NCI-H1105 treated with DMSO at 0.1 percent for 48 hours (cell line): ENCODE measurements at regions not wholly inside any gene's neighbourhood (a gene's known extent, or its start where the extent isn't known, plus 50 kb on each side); places are given as distances from the start of the nearest gene placed in this dataset.

Experiments
- DNase-seq: peaks from one replicate; lab custom pipeline; 2025; lab: John Stamatoyannopoulos, UW

DNA sequence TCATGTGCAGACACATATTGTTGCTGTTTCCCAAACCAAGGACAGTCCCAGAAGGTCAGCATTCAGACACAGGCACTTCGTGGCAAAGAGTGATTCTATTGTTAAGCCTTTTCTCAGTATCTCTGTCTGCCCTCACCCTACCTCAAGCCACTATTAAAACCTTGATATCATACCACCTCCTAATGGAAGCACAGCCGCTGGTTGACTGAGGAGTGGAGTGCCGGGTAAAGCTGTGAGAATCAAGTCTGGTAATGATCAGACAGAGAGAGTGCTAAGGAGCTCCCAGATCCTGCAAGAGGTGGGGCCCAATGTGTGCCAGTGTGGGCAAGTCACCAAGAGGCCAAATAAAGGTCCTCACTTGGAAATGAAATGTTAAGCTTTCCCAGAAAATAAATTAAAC lies 819.5 kb downstream of the BCL11A start:
- DNase-seq, result no peak

DNA sequence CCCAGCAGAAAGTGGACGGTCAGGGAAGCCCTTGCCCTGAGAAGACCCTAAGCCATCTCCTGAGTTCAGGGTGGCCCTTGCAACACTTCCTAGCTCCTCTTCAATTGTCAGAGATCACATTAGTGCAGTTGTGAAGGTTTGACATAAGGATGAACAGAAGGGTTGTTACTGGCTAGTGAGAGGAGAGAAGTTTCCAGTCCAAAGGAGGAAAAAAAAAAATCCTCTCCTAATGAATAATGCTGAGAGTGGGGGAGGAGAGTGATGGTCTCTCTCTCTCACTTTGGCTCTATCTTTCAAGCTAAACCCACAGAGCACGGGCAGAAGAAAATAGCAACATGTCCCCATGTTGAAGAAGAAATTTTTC lies 819.9 kb downstream of the BCL11A start:
- DNase-seq, result no peak

DNA sequence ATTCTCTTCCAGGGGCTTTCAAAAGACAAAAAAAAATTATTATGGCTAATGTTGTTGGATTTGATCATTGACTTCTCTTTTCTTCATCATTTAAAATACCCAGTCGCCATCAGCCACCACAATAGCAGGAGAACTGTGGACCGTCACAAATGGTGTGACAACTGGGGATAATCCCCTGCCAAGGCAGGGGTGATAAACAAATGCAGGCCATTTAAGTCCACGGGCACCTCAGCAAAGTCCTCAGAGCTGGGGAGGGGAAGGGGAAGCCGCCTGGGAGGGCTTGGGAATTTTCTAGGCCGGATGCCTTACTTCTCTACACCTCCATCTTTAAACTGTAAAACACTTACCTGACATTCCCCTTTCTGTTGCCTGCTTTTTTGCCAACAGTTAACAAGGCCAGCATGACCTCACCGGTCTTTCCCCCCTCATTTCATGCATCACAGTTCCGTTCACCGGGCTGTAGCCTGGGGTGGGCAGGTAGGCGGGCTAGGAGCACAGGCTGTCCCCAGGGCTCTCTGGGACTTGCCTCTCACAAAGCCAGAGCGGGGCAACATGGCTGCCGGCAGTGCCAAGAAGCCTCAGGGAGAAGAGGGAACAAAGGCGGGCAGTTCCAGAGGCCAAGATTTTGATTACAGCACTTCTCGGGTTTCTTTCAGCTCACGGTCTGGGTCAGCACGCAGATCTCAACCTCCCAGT lies 820.4 kb downstream of the BCL11A start:
- DNase-seq, result no peak

DNA sequence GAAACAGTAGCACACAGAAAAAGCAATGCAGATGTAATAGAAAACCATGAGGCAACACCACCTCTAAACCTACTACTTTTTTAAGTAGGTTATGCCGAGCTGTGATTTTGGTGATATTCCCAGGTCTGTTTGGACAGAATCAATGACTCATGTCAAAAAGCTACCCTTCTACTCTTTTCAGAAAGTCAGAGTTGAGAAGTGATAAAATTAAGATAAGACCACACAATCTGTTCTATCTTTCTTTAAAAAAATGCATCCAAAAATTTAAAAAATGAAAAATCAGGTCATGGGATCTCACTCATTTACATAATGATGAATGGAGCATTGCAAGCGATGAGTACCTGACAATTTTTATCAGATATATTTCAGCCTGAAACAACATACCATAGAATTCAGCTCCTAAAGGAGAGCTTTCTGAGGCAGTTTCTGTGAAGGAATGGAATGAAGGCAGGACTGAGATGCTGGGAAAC lies 826.3 kb downstream of the BCL11A start:
- no peak for DNase-seq

DNA sequence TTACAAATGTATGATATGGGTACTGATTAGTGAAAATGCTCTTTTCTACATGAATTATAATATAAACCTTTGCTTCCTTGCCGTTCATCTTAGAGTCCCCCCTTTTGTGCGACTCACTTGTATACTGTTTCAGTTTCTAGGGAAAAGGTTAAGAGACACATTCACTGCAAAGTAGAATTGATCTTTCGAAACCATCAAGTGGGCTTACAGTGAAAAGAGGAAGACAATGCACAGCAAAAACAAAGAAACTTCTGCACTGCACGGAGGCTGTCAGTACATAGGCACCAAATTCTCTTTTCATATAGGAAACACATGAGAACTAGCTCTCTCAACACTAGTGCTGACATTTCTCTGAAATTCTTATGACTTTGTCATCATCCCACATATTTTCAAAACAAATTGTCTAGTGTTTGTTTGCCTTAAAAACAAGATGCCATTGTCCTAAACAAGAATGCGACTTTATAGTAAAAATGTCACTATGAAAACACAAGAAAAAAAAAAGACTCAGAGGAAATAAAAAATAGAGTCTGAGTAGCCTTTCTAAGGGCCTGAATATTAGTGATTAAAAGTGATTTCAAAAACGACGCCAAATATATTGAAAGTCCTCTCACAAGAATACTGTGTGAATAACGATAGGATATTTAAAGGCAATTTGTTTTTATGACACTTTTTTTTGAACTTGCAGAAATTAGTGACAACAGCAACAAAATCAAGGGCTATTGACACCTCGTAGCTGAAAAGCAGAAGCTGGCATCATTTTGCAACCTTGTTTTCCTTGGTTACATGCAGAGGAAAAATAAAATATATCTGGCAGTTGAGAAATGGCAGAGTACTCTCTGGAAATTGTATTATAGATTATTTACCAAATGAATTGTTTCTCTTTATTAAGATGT lies 827.0 kb downstream of the BCL11A start:
- no peak for DNase-seq

DNA sequence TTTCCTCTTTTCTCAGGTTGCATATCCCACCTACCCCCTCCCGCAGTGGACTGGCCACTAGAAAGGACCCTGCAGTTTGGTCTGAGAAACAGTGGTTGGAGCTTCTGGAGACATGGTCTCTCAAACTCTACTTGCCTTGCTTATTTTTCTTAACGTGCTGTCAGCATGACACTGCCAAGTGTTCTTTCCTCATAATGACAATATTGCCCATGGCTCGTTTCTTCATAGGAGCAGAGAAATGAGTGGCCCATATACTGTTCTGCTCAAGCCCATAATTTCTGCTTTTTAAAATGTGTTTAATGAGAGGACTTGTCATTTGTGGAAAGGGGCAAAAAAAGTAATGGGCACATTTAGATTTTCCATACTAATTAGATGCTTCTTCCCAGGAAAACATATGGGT lies 828.7 kb downstream of the BCL11A start:
- no peak for DNase-seq

DNA sequence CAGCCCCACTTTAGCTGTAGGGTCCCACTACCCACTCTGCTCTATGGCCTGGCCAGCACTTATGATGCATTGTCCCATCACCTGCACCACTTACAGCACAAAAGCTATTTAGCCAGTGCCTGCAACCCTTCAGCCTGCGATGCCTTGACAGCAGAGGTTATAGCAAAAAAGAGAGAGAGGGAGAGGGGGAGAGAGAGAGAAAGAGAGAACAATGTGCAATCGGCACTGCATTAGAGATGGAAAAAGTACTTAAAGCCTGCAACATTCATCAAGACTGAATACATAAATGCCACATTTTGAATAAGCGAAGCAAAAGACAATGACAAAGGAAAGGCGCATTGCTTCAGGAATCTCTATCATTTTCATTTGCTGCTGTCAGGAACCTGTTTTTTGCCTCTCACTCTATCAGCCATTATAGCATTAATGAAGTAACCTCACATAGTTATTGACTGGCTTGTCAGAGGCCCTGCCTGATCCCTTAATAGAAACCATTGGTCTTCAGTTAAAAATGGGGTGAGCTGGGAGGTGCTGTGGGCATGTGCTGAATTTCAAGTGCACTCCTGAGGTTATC lies 833.1 kb downstream of the BCL11A start:
- DNase-seq, result no peak

DNA sequence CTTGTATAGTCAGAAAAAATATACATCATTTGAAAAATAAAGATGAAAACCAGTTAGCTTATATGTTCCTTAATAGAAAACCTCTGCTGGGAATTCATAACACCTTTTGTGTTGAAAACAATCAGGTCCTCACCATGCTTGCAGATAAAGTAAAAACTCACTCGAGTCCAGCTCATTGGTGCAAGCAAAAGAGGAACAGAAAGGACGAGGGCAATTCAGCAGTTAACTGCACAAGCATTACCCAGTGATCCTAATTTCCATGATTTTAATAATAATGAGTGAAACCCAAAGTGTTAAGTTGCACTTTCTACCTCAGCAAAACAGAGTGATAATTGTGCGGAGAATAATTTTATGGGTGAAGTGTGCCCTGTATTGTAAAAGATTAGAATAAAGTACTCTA lies 839.9 kb downstream of the BCL11A start:
- DNase-seq, result no peak

DNA sequence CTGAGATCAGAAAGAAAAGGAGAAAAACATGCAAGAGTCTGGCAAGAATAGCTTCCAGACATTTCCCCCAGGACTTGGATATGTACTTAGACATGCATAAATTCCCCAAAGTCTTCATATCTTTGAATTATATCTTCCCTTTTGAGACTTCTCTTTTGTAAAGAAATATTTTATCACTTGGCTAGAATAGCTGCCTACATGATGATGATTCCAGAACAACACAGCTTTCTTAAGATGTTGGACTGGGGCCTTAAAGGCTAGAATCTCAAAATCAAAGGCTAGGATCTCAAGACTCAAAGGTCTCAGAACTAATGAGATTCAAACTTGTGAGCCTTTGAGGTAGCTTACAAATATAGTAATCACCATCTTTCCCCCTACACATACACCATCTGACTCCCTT lies 842.3 kb downstream of the BCL11A start:
- DNase-seq, result no peak

DNA sequence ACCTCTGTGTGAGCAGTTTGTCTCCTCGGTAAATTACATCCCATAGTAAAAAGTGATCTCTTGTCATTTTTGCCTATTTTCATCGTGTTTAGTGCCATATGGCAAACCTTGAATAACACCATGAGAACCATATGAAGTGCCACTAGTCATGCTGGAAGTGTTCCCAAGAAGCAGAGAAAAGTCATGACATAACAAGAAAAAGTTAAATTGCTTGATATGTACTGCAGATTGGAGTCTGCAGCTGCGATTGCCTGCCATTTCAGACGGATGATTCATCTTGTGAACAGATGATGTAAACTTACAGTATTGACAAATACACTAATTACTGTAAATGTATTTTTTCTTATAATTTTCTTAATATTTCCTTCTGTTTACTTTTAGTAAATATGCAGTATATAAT lies 846.7 kb downstream of the BCL11A start:
- no peak for DNase-seq

DNA sequence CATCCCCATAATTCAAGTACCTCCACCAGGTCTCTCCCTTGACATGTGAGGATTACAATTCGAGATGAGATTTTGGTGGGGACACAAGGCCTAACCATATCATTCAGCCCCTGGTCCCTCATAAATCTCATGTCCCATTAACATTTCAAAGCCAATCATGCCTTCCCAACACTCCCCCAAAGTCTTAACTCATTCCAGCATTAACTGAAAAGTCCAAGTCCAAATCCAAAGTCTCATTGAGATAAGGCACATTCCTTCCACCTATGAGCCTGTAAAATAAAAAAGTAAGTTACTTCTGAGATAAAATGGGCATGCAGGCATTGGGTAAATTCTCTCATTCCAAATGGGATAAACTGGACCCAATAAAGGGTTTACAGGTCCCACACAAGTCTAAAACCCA lies 849.7 kb downstream of the BCL11A start:
- DNase-seq, result no peak

DNA sequence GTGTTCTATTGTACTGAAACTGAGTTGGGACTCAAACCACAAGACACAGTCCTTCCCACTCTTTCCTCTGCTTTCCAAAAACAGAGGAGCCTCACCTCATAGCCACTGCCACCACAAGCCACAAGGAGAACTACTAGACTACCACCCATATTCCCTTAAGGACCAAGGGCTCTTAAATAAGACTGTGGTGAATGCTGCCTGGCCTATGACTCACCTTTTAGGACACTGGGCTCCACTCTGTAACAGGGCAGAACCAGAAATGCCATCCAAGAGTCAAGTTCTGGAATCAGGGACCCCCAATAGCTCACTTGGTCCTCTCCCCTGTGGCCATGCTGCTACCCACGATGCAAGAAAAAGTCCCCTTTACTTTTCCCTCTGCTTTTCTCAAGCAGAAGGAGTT lies 851.4 kb downstream of the BCL11A start:
- DNase-seq, result no peak

DNA sequence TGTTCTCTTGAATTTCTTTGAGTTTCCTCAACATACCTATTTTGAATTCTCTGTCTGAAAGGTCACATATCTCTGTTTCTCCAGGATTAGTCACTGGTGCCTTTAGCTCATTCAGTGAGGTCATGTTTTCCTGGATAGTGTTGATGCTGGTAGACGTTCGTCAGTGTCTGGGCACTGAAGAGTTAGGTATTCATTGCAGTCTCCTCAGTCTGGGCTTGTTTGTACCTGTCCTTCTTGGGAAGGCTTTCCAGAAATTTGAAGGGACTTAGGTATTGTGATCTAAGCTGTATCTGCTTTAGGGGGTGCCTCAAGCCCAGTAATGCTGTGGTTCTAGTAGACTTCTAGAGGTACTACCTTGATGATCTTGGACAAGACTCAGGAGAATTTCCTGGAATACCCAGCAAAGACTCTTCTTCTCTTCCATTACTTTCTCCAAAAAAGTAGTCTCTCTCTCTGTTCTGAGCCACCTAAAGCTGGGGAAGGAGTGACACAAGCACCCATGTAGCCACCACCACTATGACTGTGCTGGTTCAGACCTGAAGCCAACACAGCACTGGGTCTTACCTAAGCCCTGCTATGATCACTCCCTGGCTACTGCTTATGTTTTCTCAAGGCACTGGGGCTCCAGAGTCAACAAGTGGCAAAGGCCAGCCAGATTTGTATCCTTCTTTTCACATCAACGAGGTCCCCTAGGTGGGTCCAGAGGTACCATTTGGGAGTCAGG lies 852.0 kb downstream of the BCL11A start:
- DNase-seq, result no peak

DNA sequence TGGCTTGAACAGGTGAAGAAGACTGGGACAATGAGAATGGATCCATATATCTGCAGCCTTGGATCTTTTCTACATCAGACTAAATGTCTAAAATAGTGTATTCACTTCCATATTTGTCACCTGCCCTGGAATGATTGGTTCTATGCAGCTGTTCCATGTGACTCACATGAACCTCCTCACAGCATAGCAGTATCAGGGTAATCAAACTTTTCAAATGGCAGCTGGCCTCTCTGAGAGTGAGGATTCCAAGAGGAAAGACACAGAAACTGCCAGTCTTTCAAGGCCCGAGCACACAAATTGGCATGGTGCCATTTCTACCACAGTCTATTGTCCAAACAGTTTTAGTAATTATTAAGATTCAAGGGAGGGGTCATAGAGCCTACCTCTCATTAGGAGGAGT lies 859.3 kb downstream of the BCL11A start:
- DNase-seq, result peak; percentile 27

DNA sequence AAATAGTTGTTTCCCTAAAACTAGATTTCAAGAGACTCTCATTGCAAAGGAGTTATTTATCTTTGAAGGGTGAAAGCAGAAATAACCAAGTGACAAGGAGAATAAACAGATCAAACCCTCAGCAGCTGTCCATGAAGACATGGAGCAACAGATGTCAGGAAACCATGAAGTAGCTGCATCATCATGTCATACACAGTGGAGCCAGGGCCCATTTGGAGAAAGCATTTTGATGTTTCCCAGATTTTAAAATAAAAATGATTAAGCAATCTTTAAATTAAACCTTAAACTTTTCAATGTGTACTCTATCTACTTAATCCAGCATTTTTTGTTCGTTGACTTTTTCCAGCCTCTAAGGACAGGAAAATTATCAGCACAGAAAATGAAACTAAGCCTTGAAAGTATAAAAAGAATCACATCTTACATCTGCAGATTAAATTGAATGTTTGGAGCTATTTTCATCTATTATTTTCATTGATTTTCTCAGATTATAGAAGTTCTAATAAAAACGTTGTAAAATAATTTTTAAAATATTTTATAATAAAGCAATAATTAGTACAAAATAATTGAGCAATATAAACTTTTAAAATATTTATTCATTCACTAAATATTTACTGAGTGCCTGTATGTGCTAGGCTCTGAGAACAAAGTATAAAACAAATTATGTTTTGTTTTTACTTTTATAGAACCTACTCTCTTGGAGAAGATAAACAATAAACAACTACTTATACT lies 860.1 kb downstream of the BCL11A start:
- DNase-seq, result no peak

DNA sequence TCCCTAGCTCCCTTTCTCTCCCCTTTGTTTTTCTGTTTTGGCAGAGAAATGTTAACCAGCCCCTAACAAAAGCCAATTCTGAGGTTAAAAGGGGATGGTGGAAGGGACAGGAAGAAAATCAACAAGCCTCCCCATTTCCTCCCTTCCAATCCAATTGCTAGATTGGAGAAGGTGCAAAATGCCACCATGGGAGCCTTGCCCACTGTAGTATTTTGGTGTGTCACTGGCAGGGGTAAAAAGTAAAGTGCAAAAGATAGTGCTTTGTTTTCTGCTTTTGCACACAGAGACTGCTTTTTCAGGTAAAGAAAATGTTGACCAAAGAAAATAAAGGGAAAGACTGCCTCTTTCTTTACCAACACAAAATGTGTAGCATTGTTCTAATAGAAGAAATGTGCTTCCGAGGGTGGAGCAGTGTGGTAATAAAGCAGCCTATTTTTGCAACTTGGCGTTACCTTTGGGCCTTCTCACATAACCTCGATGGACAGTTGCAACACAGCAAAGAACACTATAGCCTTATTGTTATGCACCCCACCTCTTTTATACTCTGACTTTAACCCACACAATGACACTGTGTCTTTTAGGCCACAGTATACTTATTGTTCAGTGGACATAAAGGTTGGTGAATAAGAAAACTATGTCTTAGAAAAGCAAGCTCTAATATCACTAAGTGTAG lies 861.8 kb downstream of the BCL11A start:
- DNase-seq, result no peak

DNA sequence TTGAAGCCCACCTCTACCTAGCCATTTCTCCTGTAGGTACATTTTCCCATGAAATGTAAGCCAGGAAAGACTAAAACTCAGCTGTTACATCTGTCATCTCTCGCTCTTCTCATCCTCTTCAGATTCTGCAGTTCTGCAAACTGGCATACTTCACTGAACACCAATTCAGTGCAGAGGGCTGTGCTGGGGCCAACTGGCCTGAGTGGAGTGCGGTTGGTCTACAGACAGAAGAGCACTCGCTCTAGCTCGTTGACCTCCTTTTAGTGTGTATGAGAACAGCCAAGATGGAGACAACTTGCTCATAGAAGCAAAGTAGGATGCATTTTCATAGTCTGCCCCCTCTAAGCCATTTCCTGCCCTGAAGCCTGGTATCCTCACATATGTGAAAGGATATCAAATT lies 862.6 kb downstream of the BCL11A start:
- DNase-seq, result no peak

DNA sequence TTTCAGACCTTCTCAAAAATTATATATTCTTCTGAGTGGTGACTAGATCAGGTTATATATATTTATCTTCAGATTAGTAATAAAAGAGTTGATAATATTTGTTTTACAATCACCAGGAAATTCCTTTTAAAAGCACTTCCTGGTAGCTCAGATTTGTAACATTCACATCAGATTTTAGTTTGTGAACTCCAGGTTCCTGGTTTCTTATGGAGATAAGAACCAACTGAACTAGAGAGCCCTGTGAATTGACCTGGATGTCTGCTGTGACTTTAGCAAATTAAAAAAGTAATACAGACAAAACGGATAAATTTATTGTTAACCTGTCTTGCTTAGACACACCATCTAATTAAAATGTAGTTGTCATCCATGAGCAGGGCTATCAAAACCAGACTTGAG lies 868.7 kb downstream of the BCL11A start:
- DNase-seq, result no peak

DNA sequence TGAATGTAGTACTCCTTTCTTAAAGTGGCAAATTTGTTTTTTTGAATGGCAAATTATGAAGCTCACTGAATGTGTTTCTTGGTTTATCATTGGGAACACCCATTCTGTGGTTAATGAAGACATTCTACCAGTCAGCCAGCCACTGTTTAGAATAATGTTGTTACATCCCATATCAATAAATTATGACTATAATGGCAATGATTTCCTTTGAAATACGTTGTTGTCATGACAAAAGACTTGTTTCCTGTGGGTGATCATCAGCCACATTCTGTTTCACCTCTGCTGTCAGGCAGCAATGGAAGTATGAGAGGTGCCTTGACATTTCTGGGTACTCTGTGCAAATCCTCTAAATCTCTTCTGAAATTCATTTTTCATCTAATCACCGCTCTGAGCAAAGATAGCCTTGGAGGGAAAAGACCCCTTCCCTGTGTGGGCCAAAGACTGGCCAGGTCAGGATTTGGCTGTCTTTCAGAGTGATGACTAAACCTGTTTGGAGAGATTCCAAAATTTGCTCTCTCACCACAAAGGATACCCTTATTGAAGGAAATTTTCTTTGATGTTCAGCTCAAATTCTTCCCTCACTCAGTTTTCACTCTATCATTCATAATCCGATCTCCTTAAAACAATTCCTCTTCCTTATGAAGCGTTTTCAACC lies 869.2 kb downstream of the BCL11A start:
- DNase-seq, result no peak

DNA sequence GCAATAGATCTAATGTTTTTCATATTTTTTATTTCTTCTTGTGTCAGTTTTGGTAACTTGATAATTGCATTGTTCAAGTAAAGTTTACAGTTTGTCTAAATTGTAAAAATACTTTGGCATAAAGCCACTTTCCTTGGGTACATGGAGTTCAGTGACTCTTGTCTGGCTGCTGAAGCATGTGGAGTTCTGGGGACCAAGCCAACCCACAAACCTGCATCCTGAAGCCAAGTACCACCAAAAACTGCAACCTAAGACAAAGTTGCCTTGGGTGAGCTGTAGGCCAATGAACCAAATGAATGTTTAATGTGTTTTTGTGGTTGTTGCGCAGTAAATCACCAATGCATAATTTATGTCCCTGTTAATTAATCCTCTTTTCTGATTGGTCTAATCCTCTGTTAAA lies 872.6 kb downstream of the BCL11A start:
- DNase-seq, result peak; percentile 9

DNA sequence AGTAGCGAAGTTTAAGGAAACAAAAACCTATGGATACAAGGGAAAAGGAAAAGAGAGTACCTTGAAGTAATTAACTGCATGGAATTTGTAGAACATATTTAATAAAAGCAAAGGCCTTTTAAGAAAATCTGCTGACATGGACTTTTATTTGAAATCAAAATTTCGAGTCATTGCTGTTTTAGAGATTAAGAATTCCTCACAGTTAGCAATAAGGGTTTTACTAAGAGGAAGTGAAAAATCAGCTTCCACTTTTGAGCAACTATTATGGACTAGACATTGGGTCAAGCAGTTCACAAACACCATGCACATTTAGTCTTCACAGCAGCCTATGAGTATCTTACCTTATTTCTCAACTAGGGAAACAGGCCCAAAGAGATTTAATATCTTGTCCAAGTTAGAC lies 876.3 kb downstream of the BCL11A start:
- no peak for DNase-seq
